Fibroblast of pulmonary artery (primary cell): ENCODE measurements at regions not wholly inside any gene's neighbourhood (a gene's known extent, or its start where the extent isn't known, plus 50 kb on each side); places are given as distances from the start of the nearest gene placed in this dataset.

Source experiments
- DNase-seq: peaks from one replicate; pipeline ENCODE4 v3.0.0-alpha.2; 2010; ENCODE audit warnings: low read depth
- H3K4me3 ChIP-seq: replicated peaks from 2 replicates; pipeline ENCODE4 v1.5.1; 2011; ENCODE audit warnings: low read depth, mild to moderate bottlenecking, control low read depth, low read length, moderate library complexity
- TF ChIP-seq, protein P1 (sequence below): IDR thresholded peaks from 2 replicates; pipeline ENCODE4 v1.5.1; 2011; ENCODE audit warnings: mild to moderate bottlenecking, control low read depth, low read length, inconsistent platforms; ENCODE audit errors: missing control alignments

DNA sequence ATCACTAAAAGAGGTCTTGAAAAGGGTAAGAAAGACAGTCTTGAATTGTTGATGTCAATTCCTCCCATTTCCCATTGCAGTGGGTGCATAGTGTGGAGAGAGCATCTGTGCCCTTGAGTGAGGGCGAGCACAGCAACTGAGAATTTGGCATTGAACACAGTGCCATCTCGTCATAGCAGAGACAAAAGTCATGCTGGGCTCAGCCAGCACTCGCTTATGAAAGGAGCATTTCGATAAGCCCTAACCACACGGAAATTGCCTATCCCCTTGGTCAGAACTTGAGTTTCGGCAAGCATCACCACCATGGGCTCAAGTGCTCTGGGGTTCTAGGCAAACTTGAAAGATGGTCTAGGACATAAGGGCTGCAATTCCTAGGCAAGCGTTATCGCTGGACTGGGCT lies 712.8 kb upstream of the CDH10 start:
- no peak for DNase-seq
- no peak overlapping the region for H3K4me3 ChIP-seq
- TF ChIP-seq, protein P1, sequence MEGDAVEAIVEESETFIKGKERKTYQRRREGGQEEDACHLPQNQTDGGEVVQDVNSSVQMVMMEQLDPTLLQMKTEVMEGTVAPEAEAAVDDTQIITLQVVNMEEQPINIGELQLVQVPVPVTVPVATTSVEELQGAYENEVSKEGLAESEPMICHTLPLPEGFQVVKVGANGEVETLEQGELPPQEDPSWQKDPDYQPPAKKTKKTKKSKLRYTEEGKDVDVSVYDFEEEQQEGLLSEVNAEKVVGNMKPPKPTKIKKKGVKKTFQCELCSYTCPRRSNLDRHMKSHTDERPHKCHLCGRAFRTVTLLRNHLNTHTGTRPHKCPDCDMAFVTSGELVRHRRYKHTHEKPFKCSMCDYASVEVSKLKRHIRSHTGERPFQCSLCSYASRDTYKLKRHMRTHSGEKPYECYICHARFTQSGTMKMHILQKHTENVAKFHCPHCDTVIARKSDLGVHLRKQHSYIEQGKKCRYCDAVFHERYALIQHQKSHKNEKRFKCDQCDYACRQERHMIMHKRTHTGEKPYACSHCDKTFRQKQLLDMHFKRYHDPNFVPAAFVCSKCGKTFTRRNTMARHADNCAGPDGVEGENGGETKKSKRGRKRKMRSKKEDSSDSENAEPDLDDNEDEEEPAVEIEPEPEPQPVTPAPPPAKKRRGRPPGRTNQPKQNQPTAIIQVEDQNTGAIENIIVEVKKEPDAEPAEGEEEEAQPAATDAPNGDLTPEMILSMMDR, result no peak

DNA sequence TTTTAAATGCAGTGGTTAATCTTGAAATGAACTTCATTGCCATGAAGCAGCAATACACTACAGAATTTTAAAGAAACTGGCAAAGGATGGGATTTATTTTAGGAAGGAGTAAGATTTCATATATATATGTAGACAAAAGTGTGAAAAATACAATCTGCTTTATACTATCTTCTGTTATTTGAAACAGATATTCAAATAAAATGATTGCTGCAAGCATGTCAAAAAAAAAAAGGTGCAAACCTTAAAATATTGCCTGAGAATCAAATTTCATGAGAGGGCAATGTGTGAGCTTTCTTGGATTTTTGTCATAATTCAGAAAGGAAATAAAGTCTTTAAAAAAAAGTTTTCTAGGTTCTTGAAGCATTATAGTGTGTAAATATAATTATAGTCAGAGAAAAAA lies 705.0 kb upstream of the CDH10 start:
- DNase-seq, result no peak
- TF ChIP-seq, protein P1, result no peak
- no peak overlapping the region for H3K4me3 ChIP-seq

DNA sequence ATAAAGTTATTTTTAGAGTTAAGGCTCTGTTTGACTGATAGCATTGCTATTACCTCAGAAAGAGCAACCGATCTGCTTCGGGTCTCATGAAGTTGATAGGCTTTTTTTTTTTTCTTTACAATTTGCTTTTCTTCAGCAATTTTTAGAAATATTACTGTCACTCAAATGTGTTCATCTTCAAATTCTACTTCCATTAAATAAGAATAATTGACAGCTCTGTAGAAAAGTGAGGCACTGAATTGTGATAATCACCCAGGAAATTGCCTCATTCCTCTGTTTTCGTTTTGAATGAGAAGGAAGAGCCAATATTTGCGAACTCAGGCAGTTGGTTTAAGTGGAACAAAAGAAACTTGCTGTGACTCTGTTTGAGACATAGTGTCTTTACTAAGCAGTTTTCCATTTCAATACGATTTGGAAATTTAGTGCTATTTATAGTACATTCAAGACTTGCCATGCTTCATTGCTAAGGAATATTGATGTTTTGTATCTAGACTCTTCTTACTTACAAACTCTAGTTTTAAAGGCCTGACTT lies 700.5 kb upstream of the CDH10 start:
- no peak overlapping the region for H3K4me3 ChIP-seq
- DNase-seq, result no peak
- TF ChIP-seq, protein P1, result no peak

DNA sequence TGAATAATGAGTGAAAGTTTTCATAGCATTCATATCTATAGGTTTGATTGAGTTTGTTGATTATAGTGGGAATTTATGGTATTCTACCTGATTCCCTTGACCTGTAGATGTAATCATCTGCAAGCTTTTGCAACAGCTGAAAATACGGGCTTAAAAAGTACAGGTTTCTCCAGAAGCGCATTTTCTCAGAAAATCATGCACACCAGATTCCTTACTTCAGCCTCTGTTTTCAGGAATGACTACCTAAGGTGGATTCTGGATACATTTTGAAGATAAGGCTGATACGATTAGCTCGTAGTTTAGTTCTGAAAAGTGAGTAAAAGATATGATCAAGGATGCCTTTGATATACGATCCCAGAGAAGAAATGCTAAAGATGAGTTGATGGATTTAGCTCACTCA lies 694.8 kb upstream of the CDH10 start:
- DNase-seq, result no peak
- TF ChIP-seq, protein P1, result no peak

DNA sequence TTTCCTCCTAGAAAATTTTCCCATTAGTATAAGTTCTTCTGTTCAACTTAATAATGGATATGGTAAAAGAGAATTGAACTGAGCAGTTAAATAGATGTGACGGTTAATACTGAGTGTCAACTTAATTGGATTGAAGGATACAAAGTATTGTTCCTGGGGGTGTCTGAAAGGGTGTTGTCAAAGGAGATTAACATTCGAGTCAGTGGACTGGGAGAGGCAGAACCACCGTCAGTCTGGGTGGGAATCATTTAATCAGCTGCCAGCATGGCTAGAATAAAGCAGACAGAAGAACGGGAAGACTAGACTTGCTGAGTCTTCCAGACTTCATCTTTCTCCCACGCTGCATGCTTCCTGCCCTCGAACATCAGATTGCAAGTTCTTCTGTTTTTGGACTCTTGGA lies 689.6 kb upstream of the CDH10 start:
- H3K4me3 ChIP-seq, result no peak overlapping the region
- TF ChIP-seq, protein P1, result no peak
- no peak for DNase-seq

More for the DNA sequence above, 694.8 kb upstream of the CDH10 start:
- no peak overlapping the region for H3K4me3 ChIP-seq

DNA sequence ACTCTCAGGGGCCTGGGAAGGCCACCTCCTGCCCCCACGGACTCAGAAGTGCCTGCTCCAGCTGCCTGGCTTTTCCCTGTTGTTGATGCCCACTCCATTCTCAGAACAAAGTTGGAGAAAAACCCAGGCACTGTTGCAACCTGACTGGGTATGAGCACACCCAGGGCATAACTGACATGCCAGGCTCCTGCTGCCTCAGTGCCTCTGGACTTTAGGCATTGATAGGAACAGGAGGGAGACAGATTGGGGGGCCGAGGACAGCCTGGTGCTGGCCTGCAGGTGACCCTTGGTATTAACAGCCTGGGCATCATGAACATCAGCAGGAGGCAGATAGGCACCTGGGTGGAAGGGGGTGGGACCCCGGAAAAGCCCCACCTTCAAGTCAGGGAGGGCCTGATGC lies 685.9 kb upstream of the CDH10 start:
- TF ChIP-seq, protein P1, result no peak
- no peak overlapping the region for H3K4me3 ChIP-seq
- no peak for DNase-seq

DNA sequence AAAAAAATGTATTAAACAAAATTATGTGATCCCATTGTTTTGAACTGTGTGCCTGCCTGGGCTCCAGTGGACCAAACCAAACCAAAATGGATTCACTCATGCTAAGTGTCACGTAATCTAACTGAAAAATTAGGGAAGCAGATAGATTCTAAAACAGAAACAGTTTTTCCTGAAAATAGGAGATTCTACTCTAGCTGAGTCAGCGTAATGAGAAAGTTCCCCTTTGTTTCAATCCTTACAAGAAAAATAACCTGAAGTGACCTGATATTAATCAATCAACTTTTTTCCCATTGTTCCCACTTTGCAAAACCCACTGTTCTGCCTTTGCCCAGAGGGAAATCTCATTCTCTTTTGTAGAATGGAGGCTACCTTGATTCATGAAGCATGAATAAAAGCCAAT lies 682.4 kb upstream of the CDH10 start:
- TF ChIP-seq, protein P1, result no peak
- no peak overlapping the region for H3K4me3 ChIP-seq
- DNase-seq, result no peak
